ENCODE measurements at regions not wholly inside any gene's neighbourhood (a gene's known extent, or its start where the extent isn't known, plus 50 kb on each side); places are given as distances from the start of the nearest gene placed in this dataset.
A peak's percentile ranks its signal among the peaks of the same experiment; 100 is the strongest.

- H3K27me3 ChIP-seq (ENCODE audit: control insufficient read depth, insufficient read depth) = no peaks in the 10 kb centered on the region
- H3K4me1 ChIP-seq (ENCODE audit: control insufficient read depth, insufficient read depth, low read length) = peaks cover 3% of the 10 kb centered on the region
- no peak overlapping the region for H3K27ac ChIP-seq (ENCODE audit: low read length)
- H3K9me3 ChIP-seq (ENCODE audit: control insufficient read depth, low read length) = no peaks in the 10 kb centered on the region
- intact Hi-C loops (cut with DNase I) = loop anchor here in 3 of 4 donors (2.0 to 5.0 kb wide), 2 partner anchors 223 to 224 kb away; no protein-coding TSS in a partner anchor
- peak in 1 of 2 donors; percentile 62 for ATAC-seq
- H3K4me3 ChIP-seq (ENCODE audit: low read length) = no peak overlapping the region
- no peak for DNase-seq
- 64% methylated on average over 10 of the region's 10 CpGs for WGBS
Observed at GRCh38 chr21:17901458-17902079, 82.4 kb upstream of the C21orf91 start.

DNA sequence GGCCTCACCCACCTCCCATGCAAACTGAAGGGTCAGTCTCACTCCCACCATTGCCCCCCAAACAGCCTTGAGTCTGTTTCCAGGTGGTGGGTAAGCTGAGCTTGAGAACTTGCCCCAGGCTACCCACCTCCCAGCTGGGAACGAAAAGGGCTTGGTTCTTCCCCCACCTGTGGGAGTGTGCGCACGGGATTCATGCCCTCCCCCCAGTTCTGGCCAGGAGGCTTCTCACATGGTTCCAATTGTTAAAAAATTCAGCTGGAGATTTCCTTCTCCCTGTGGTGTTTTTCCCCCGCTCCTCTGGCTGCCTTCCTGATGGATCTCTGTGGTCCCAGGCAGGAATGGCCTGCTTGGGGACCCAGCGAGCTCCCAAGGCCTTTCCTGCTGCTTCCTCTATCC lies 81.8 kb upstream of the C21orf91 start:
- Histone ChIP-seq H3K27ac (ENCODE audit: low read length) (peak overlapping the region; percentile 36), H3K9me3 (ENCODE audit: control insufficient read depth, low read length) (no peaks in the 10 kb centered on the region), H3K27me3 (ENCODE audit: control insufficient read depth, insufficient read depth) (no peaks in the 10 kb centered on the region), H3K4me3 (ENCODE audit: low read length) (no peak overlapping the region), H3K4me1 (ENCODE audit: control insufficient read depth, insufficient read depth, low read length) (peaks cover 3% of the 10 kb centered on the region)
- peak in 1 of 2 donors; percentile 64 for ATAC-seq
- intact Hi-C loops (cut with DNase I) = loop anchor here in 2 of 4 donors (5.0 kb wide), 1 partner anchor 224 kb away; no protein-coding TSS in a partner anchor
- DNase-seq = no peak
- 39% methylated on average over 5 of the region's 5 CpGs for WGBS

GRCh38 chr21:17900281-17900989 lies 81.3 kb upstream of the C21orf91 start:
- H3K27me3 ChIP-seq (ENCODE audit: control insufficient read depth, insufficient read depth) = no peaks in the 10 kb centered on the region
- ATAC-seq (peak in 1 of 2 donors; percentile 78), DNase-seq (peak; percentile 20 to 72 (median 63))
- peak overlapping the region; percentile 36 for H3K27ac ChIP-seq (ENCODE audit: low read length)
- 59% methylated on average over 8 of the region's 8 CpGs for WGBS
- H3K9me3 ChIP-seq (ENCODE audit: control insufficient read depth, low read length) = no peaks in the 10 kb centered on the region
- intact Hi-C loops (cut with DNase I) = loop anchor here in 2 of 4 donors (5.0 kb wide), 1 partner anchor 223 kb away; no protein-coding TSS in a partner anchor
- peaks cover 3% of the 10 kb centered on the region for H3K4me1 ChIP-seq (ENCODE audit: control insufficient read depth, insufficient read depth, low read length)
- H3K4me3 ChIP-seq (ENCODE audit: low read length) = no peak overlapping the region

DNA sequence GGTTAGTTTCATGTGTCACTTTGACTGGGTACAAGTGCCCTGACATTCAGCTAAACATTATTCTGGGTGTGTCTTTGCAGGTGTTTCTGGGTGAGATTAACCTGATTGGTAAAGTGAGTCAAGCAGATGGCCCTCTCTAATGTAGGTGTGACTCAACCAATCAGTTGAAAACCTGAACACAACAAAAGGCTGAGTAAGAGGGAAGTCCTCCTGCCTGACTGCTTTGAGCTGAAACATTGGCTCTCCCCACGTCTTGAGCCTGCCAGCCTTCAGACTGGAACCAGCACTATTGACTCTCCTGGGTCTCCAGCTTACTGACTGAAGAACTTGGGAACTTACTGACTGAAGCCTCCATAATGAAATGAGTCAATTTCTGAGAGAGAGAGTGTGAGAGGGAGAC lies 70.0 kb upstream of the C21orf91 start:
- Histone ChIP-seq H3K4me1 (ENCODE audit: control insufficient read depth, insufficient read depth, low read length) (no peaks in the 10 kb centered on the region), H3K27ac (ENCODE audit: low read length) (no peak overlapping the region), H3K4me3 (ENCODE audit: low read length) (no peak overlapping the region), H3K9me3 (ENCODE audit: control insufficient read depth, low read length) (no peaks in the 10 kb centered on the region), H3K27me3 (ENCODE audit: control insufficient read depth, insufficient read depth) (no peaks in the 10 kb centered on the region)
- WGBS = 77% methylated on average over 1 of the region's 1 CpG
- ATAC-seq (no peak), DNase-seq (no peak)
- intact Hi-C loops (cut with DNase I) = no loop called here

GRCh38 chr21:17869115-17869514 lies 50.0 kb upstream of the C21orf91 start:
- Histone ChIP-seq H3K4me3 (ENCODE audit: low read length) (no peak overlapping the region), H3K9me3 (ENCODE audit: control insufficient read depth, low read length) (no peaks in the 10 kb centered on the region), H3K4me1 (ENCODE audit: control insufficient read depth, insufficient read depth, low read length) (no peaks in the 10 kb centered on the region), H3K27me3 (ENCODE audit: control insufficient read depth, insufficient read depth) (no peaks in the 10 kb centered on the region), H3K27ac (ENCODE audit: low read length) (no peak overlapping the region)
- ATAC-seq (no peak), DNase-seq (no peak)
- intact Hi-C loops (cut with DNase I) = no loop called here
